Uterus (tissue), 2 donors: ENCODE measurements at regions not wholly inside any gene's neighbourhood (a gene's known extent, or its start where the extent isn't known, plus 50 kb on each side); places are given as distances from the start of the nearest gene placed in this dataset.

Source experiments
- CTCF ChIP-seq, 4 experiments: fragments of 200-600 bp in 2 of 4; fragments of 450-650 bp in 2 of 4; sonication (generic) in 2 of 4; IDR thresholded peaks; one replicate each; pipeline ENCODE4 v1.5.1; 2016 to 2019; ENCODE audit warnings: antibody characterized with exemption in 4 of 4, mild to moderate bottlenecking in 2 of 4, moderate library complexity in 1 of 4
- POLR2A ChIP-seq, 2 donors: fragments of 450-650 bp; IDR thresholded peaks; one replicate each; pipeline ENCODE4 v1.6.1; 2016; ENCODE audit warnings: antibody characterized with exemption in 2 of 2, mild to moderate bottlenecking in 1 of 2, moderate library complexity in 1 of 2

- no peak for TF ChIP-seq CTCF (IDR thresholded peaks at IDR 0.05)
- no peak for TF ChIP-seq POLR2A (IDR thresholded peaks at IDR 0.05)
Observed at GRCh38 chr17:55897301-55897700, 146.4 kb downstream of the PCTP start.
